NCI-H446 treated with DMSO at 0.1 percent for 48 hours (cell line): ENCODE measurements at regions not wholly inside any gene's neighbourhood (a gene's known extent, or its start where the extent isn't known, plus 50 kb on each side); places are given as distances from the start of the nearest gene placed in this dataset.

ENCODE experiments used
- DNase-seq: peaks from one replicate; lab custom pipeline; 2025; lab: John Stamatoyannopoulos, UW

DNA sequence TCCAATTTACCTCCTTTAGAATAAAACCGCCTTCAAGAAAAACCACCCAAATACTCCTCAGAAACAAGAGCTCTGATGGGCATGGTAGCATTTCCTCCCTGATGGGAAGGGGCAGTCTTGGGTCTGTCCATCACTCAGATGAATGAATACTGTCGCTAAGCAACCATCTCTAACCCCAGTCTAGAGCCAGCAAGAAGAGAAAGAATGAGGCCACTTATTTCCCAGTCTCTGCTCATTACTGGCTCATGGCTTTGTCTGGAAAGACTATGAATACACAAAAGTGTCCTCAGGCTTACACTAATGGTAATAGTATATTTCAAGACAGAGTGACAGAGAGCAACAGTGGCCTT is 51.0 kb upstream of the F3 start:
- DNase-seq = no peak

DNA sequence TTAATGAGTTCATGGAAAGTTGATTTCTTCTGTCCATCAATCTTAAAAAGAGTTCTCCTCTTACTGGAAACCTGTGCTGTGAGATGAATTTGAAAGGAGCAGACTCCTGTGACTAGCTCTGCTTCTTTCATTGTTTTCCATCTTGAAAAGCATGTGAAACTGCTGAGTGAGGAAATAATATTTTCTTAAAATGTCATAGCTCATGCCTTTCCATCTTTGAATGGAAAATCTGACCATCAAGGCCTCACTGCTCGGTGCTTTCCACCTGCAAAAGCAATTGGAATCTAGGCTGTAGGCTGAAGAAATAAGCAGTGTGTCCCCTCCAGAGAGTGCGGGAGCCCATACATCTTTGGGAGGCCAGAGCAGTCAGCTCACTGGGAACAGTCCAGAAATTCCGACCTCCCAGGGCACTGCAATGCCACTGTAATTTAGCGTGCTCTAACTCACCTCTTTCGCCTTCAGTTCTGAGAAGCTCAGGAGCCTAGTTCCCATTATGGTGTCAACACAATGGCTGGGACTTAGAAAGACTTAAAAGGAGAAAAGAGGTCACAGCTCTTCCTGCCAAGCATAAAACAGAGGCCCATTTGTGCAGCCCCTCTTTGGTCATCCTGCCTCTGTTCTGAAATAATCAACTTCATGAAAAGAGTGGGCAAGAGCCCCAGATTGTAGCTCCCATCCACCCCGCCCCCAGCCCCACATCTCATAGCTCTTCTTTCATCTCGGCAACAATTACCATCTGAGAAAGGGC is 50.4 kb upstream of the F3 start:
- DNase-seq = no peak
